Upper lobe of left lung (tissue), 6 donors: ENCODE measurements at regions not wholly inside any gene's neighbourhood (a gene's known extent, or its start where the extent isn't known, plus 50 kb on each side); places are given as distances from the start of the nearest gene placed in this dataset.

Source experiments
- ATAC-seq, 2 donors: fragments of 200-7000 bp; cut with Tn5 transposase; one replicate each; pipeline ENCODE4 v1.9.1; 2022; ENCODE audit warnings: mild to moderate bottlenecking in 2 of 2, moderate library complexity in 2 of 2; ENCODE audit not compliant: low FRiP score in 2 of 2
- DNase-seq, 2 donors: peaks; one replicate each; pipeline ENCODE4 v3.0.0-alpha.2; 2019 to 2020
- H3K27ac ChIP-seq, 4 donors: fragments of 200-600 bp; sonication (generic); one replicate each; pipeline ENCODE4 v1.5.1; 2016 to 2019
- H3K27me3 ChIP-seq, 4 donors: fragments of 200-600 bp; sonication (generic); one replicate each; pipeline ENCODE4 v1.5.1; 2017 to 2019
- H3K36me3 ChIP-seq, 4 donors: fragments of 200-600 bp; sonication (generic); one replicate each; pipeline ENCODE4 v1.5.1; 2016 to 2019
- H3K4me1 ChIP-seq, 4 donors: fragments of 200-600 bp; sonication (generic); one replicate each; pipeline ENCODE4 v1.5.1; 2018 to 2019
- H3K4me3 ChIP-seq, 4 donors: fragments of 200-600 bp; sonication (generic); one replicate each; pipeline ENCODE4 v1.5.1; 2017 to 2019; ENCODE audit warnings: mild to moderate bottlenecking in 2 of 4, moderate library complexity in 1 of 4
- H3K9me3 ChIP-seq, 4 donors: fragments of 200-600 bp; sonication (generic); one replicate each; pipeline ENCODE4 v1.5.1; 2018 to 2019
- CTCF ChIP-seq, 6 experiments: fragments of 450-650 bp in 4 of 6; fragments of 200-600 bp in 2 of 6; sonication (generic) in 2 of 6; IDR thresholded peaks; one replicate each; pipeline ENCODE4 v1.5.1; 2016 to 2019; ENCODE audit warnings: antibody characterized with exemption in 6 of 6
- EP300 ChIP-seq, 4 donors: sonication (generic); formaldehyde crosslinking; IDR thresholded peaks; one replicate each; pipeline ENCODE4 v1.5.1; 2017; ENCODE audit warnings: antibody characterized with exemption in 4 of 4, control low read depth in 2 of 4
- POLR2A ChIP-seq, 4 donors: fragments of 450-650 bp; IDR thresholded peaks; one replicate each; pipeline ENCODE4 v1.5.1; 2016 to 2017; ENCODE audit warnings: antibody characterized with exemption in 4 of 4, mild to moderate bottlenecking in 2 of 4
- POLR2AphosphoS5 ChIP-seq, 2 donors: sonication (generic); formaldehyde crosslinking; IDR thresholded peaks; one replicate each; pipeline ENCODE4 v1.5.1; 2017; ENCODE audit warnings: antibody characterized with exemption in 2 of 2
- WGBS, 2 donors: methylation state at CpG; one replicate each; pipeline ENCODE4 v1.1.5; 2017 to 2018; 5-methylcytosine and 5-hydroxymethylcytosine counted together
- donor health status: DM: no; HTN: no; CAD: no; lungs with moderate emphysema.
- donor health status: DM: no; HTN: yes; CAD: no; lungs with severe emphysema.

- DNase-seq (no peak), ATAC-seq (no peak)
- WGBS, 2 donors, result 86% methylated on average over 4 of the region's 4 CpGs
- no peak overlapping the region for H3K27ac ChIP-seq
- no peaks in the 10 kb centered on the region for H3K9me3 ChIP-seq
- H3K4me1 ChIP-seq, result no peaks in the 10 kb centered on the region
- H3K36me3 ChIP-seq, result no peaks in the 10 kb centered on the region
- TF ChIP-seq EP300 (IDR thresholded peaks at IDR 0.05), result no peak
- no peak for TF ChIP-seq POLR2AphosphoS5 (IDR thresholded peaks at IDR 0.05)
- no peak for TF ChIP-seq CTCF (IDR thresholded peaks at IDR 0.05)
- no peak for TF ChIP-seq POLR2A (IDR thresholded peaks at IDR 0.05)
- no peaks in the 10 kb centered on the region for H3K27me3 ChIP-seq
- no peak overlapping the region for H3K4me3 ChIP-seq
Observed at GRCh38 chr4:180805101-180805500, 1438.1 kb upstream of the TENM3 start.

DNA sequence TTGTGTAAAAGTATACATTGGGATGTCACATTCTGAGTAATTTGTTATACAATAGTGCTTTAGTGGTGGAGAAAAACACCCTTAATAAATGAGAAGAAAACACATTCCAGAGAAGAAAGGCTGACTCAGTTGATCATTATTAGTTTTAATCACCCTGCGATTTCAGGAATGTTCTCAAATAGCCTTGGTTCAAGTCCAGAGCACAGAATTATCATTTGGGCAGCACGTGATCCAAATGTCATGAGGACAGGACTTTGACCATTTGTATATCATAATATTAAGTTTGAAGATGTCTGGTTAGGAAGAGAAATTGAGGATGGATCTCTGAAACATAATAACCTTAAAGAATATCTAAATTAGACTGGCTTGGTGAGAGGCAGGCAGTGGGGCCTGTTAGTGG lies 1434.3 kb upstream of the TENM3 start:
- no peak for TF ChIP-seq CTCF (IDR thresholded peaks at IDR 0.05)

DNA sequence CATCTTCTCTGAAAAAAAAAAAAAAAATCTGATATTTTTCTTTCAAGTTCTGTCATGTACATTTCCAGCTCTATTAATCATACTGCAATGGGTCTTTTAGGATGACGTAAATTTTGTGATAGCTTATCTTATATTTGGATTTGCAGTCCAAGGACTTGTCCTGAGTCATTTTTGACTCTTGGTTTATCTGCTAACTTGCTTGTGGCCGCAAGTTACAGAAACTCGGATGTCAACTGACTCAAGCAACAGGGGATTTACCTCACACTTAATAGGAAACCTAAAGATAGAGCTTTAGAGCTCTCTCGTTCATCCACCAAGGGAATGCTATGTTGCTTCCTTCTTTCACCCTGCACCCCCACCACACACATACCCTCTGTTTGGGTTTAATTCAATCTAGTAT lies 1433.8 kb upstream of the TENM3 start:
- H3K27me3 ChIP-seq, result no peaks in the 10 kb centered on the region
- 56 to 62% methylated on average over 4 of the region's 4 CpGs for WGBS, 2 donors
- no peaks in the 10 kb centered on the region for H3K9me3 ChIP-seq
- no peak overlapping the region for H3K27ac ChIP-seq
- TF ChIP-seq POLR2A (IDR thresholded peaks at IDR 0.05) (no peak), EP300 (IDR thresholded peaks at IDR 0.05) (no peak), CTCF (IDR thresholded peaks at IDR 0.05) (no peak), POLR2AphosphoS5 (IDR thresholded peaks at IDR 0.05) (no peak)
- no peaks in the 10 kb centered on the region for H3K4me1 ChIP-seq
- no peak overlapping the region for H3K4me3 ChIP-seq
- ATAC-seq, result no peak
- no peak for DNase-seq
- no peaks in the 10 kb centered on the region for H3K36me3 ChIP-seq

More for the DNA sequence above, 1434.3 kb upstream of the TENM3 start:
- no peaks in the 10 kb centered on the region for H3K36me3 ChIP-seq
- H3K27ac ChIP-seq, result no peak overlapping the region
- no peaks in the 10 kb centered on the region for H3K9me3 ChIP-seq
- H3K4me3 ChIP-seq, result no peak overlapping the region
- DNase-seq (no peak), ATAC-seq (no peak)
- no peaks in the 10 kb centered on the region for H3K4me1 ChIP-seq
- WGBS, 2 donors, result 72 to 84% methylated on average over 2 of the region's 2 CpGs
- no peaks in the 10 kb centered on the region for H3K27me3 ChIP-seq

GRCh38 chr4:180810581-180810980 lies 1432.6 kb upstream of the TENM3 start:
- WGBS, 2 donors, result 100% methylated on average over 1 of the region's 1 CpG
- DNase-seq, result no peak
- TF ChIP-seq EP300 (IDR thresholded peaks at IDR 0.05) (no peak), POLR2AphosphoS5 (IDR thresholded peaks at IDR 0.05) (no peak), CTCF (IDR thresholded peaks at IDR 0.05) (no peak), POLR2A (IDR thresholded peaks at IDR 0.05) (no peak)
- ATAC-seq, result peak in 1 of 2 donors; percentile 11
- Histone ChIP-seq H3K4me1 (no peaks in the 10 kb centered on the region), H3K36me3 (no peaks in the 10 kb centered on the region), H3K4me3 (no peak overlapping the region), H3K27me3 (no peaks in the 10 kb centered on the region), H3K9me3 (no peaks in the 10 kb centered on the region), H3K27ac (no peak overlapping the region)

DNA sequence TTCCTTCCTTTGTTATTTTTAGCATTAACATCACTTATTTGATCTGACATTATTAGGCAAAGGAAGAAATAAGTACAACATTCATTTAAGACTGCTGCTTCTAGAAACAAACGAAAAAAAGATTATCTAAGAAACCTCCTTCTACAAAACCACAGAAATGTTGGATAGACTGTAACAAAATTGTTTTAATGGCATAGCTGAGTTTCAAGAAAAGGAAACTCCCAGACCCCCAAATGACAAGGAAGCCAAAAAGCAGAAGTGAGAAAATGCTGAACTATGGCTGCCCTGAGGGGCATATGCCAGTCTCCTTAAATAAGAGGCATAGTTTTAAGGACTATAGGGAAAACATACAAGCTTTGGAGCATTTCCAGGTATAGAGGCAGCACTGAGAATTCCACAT lies 1431.6 kb upstream of the TENM3 start:
- no peaks in the 10 kb centered on the region for H3K9me3 ChIP-seq
- no peaks in the 10 kb centered on the region for H3K4me1 ChIP-seq
- 0% methylated on average over 1 of the region's 1 CpG for WGBS, 2 donors
- TF ChIP-seq POLR2AphosphoS5 (IDR thresholded peaks at IDR 0.05) (no peak), POLR2A (IDR thresholded peaks at IDR 0.05) (no peak), EP300 (IDR thresholded peaks at IDR 0.05) (no peak), CTCF (IDR thresholded peaks at IDR 0.05) (no peak)
- DNase-seq (no peak), ATAC-seq (no peak)
- no peaks in the 10 kb centered on the region for H3K36me3 ChIP-seq
- H3K27ac ChIP-seq, result no peak overlapping the region
- no peaks in the 10 kb centered on the region for H3K27me3 ChIP-seq
- H3K4me3 ChIP-seq, result no peak overlapping the region
